HepG2 (cell line): ENCODE measurements at regions not wholly inside any gene's neighbourhood (a gene's known extent, or its start where the extent isn't known, plus 50 kb on each side); places are given as distances from the start of the nearest gene placed in this dataset.
A peak's percentile ranks its signal among the peaks of the same experiment; 100 is the strongest.

Experiments
- ATAC-seq: fragments of 200-7000 bp; cut with Tn5 transposase; 3 replicates; pipeline ENCODE4 v1.9.1; 2020; ENCODE audit warnings: mild to moderate bottlenecking, moderate library complexity
- BruUV-seq: library from RNA; stranded (reverse); fragments of 400-500 nt; replicated peaks from 2 replicates; lab custom pipeline; 2021; lab: Mats Ljungman, UMichigan
- CTCF ChIA-PET: fragments of 300-600 bp; formaldehyde crosslinking; extraction: SDS; loops from one replicate; lab custom pipeline; 2021; ENCODE audit warnings: low total read pairs, inconsistent platforms, low intra/inter-chr PET ratio; lab: Yijun Ruan, JAX
- POLR2A ChIA-PET: fragments of 350-600 bp; sonication (Branson Sonifier 250); formaldehyde crosslinking; loops from one replicate; lab custom pipeline; 2020; ENCODE audit warnings: antibody characterized with exemption, inconsistent platforms; lab: Yijun Ruan, JAX
- DNase-seq: peaks from one replicate; pipeline ENCODE4 v3.0.0-alpha.2; 2015; ENCODE audit warnings: low spot score
- FAIRE-seq: peaks from 3 replicates; lab custom pipeline; 2011; peaks lifted over from hg19 to GRCh38; lab: Jason Lieb, UNC
- H2AFZ ChIP-seq: one replicate; pipeline ENCODE4 v1.6.1; 2011; ENCODE audit warnings: low read length, inconsistent platforms
- H3K27ac ChIP-seq: fragments of 300-600 bp; 3 replicates; pipeline ENCODE4 v1.8.0; 2011; ENCODE audit warnings: mixed run types, mild to moderate bottlenecking, mixed read lengths, low read length, inconsistent platforms; ENCODE audit not compliant: insufficient read depth; ENCODE audit errors: extremely low read length
- H3K27me3 ChIP-seq, 2 experiments: fragments of 200-600 bp in 1 of 2; 2 replicates in 1 of 2; 3 replicates in 1 of 2; pipeline versions ENCODE4 v1.6.0 to v1.8.0; 2011; ENCODE audit warnings: low read length in 2 of 2, mild to moderate bottlenecking in 2 of 2, moderate library complexity in 2 of 2, inconsistent platforms in 1 of 2; ENCODE audit not compliant: insufficient read depth in 2 of 2, control insufficient read depth in 1 of 2
- H3K36me3 ChIP-seq, 2 experiments: fragments of 200-600 bp in 1 of 2; replicated peaks in 1 of 2; 2 replicates in 1 of 2; 3 replicates in 1 of 2; pipeline versions ENCODE4 v1.5.1 to v1.8.0; 2011; ENCODE audit warnings: low read length in 2 of 2, inconsistent platforms in 1 of 2; ENCODE audit not compliant: insufficient read depth in 2 of 2, control insufficient read depth in 1 of 2
- H3K4me1 ChIP-seq: 2 replicates; pipeline ENCODE4 v1.5.1; 2012; ENCODE audit warnings: low read length, inconsistent platforms; ENCODE audit not compliant: insufficient read depth
- H3K4me2 ChIP-seq: 2 replicates; pipeline ENCODE4 v1.6.0; 2011; ENCODE audit warnings: low read depth, low read length, inconsistent platforms
- H3K4me3 ChIP-seq, 3 experiments: fragments of 200-600 bp in 1 of 3; sonication (generic), shearing (Covaris generic) in 1 of 3; replicated peaks in 1 of 3; 2 replicates each; pipeline ENCODE4 v1.5.1; 2011 to 2016; ENCODE audit warnings: low read length in 3 of 3, inconsistent platforms in 2 of 3, low read depth in 2 of 3, mild to moderate bottlenecking in 2 of 3, control low read depth in 1 of 3, mixed read lengths in 1 of 3; ENCODE audit not compliant: insufficient read depth in 1 of 3
- H3K79me2 ChIP-seq: one replicate; pipeline ENCODE4 v1.6.1; 2011; ENCODE audit warnings: low read length, inconsistent platforms; ENCODE audit not compliant: insufficient read depth
- H3K9ac ChIP-seq: 2 replicates; pipeline ENCODE4 v1.6.0; 2011; ENCODE audit warnings: mild to moderate bottlenecking, low read depth, low read length, inconsistent platforms; ENCODE audit not compliant: insufficient read depth
- H3K9me3 ChIP-seq: 2 replicates; pipeline ENCODE4 v1.5.1; 2012; ENCODE audit warnings: mild to moderate bottlenecking, low read length
- H4K20me1 ChIP-seq: 2 replicates; pipeline ENCODE4 v1.6.0; 2011; ENCODE audit warnings: inconsistent platforms, mild to moderate bottlenecking, low read length, moderate library complexity; ENCODE audit not compliant: insufficient read depth
- KLF13 ChIP-seq: sonication (generic); formaldehyde crosslinking; IDR thresholded peaks from 2 replicates; pipeline ENCODE4 v1.4.0; 2020; ENCODE audit warnings: mild to moderate bottlenecking, missing genetic modification reagents
- NCOR1 ChIP-seq: fragments of 200-600 bp; sonication (generic); IDR thresholded peaks from 2 replicates; pipeline ENCODE4 v1.7.0; 2017; ENCODE audit warnings: antibody characterized with exemption, low read length, borderline replicate concordance
- RBM22 ChIP-seq: fragments of 200-400 bp; formaldehyde crosslinking; optimal IDR thresholded peaks from 2 replicates; pipeline ENCODE3; 2017; ENCODE audit warnings: mild to moderate bottlenecking, low read length, moderate library complexity
- ZMYM3 ChIP-seq: sonication (generic); formaldehyde crosslinking; IDR thresholded peaks from 2 replicates; pipeline ENCODE4 v1.5.1; 2020; ENCODE audit warnings: mild to moderate bottlenecking, missing genetic modification reagents
- ZNF333 ChIP-seq: sonication (generic); formaldehyde crosslinking; IDR thresholded peaks from 2 replicates; pipeline ENCODE4 v1.4.0; 2020; ENCODE audit warnings: mild to moderate bottlenecking, missing genetic modification reagents, borderline replicate concordance
- WGBS: methylation state at CpG from one replicate; pipeline ENCODE4 v1.1.6; 2017; ENCODE audit warnings: low lambda C conversion rate; 5-methylcytosine and 5-hydroxymethylcytosine counted together
- in situ Hi-C: cut with HindIII; loops from 2 replicates; pipeline ENCODE4 v1.10.0; 2017; ENCODE audit warnings: low pct_unique_long_range_greater_than_20kb; ENCODE audit not compliant: extremely low pct_ligation_motif_present
- intact Hi-C: fragments of 100-400 bp; cut with micrococcal nuclease; formaldehyde crosslinking; loops from one replicate; pipeline ENCODE4 v1.10.0; 2022; ENCODE audit not compliant: unreplicated experiment
- TF ChIP-seq, protein P1 (sequence below): sonication (generic); formaldehyde crosslinking; IDR thresholded peaks from 2 replicates; pipeline ENCODE4 v1.4.0; 2020; ENCODE audit warnings: mild to moderate bottlenecking, missing genetic modification reagents
- TF ChIP-seq, protein P2 (sequence below): sonication (generic); formaldehyde crosslinking; IDR thresholded peaks from 2 replicates; pipeline ENCODE4 v1.9.0; 2022; ENCODE audit warnings: missing genetic modification reagents, mild to moderate bottlenecking, borderline replicate concordance

- H2AFZ ChIP-seq, result no peak overlapping the region
- no TSS peak for BruUV-seq
- no peak for ATAC-seq
- H3K36me3 ChIP-seq, result peaks cover 22 to 24% of the 10 kb centered on the region in 2 experiments; a peak in 4 of 5 replicates
- peaks cover 21% of the 10 kb centered on the region for H3K4me1 ChIP-seq
- TF ChIP-seq ZNF333 (CRISPR knock-in tag), result no peak
- TF ChIP-seq ZMYM3, result no peak
- TF ChIP-seq KLF13, result no peak
- peak; percentile 28 for TF ChIP-seq RBM22
- no peak for TF ChIP-seq NCOR1
- TF ChIP-seq, protein P1, sequence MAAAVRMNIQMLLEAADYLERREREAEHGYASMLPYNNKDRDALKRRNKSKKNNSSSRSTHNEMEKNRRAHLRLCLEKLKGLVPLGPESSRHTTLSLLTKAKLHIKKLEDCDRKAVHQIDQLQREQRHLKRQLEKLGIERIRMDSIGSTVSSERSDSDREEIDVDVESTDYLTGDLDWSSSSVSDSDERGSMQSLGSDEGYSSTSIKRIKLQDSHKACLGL (CRISPR knock-in tag), result no peak
- TF ChIP-seq, protein P2, sequence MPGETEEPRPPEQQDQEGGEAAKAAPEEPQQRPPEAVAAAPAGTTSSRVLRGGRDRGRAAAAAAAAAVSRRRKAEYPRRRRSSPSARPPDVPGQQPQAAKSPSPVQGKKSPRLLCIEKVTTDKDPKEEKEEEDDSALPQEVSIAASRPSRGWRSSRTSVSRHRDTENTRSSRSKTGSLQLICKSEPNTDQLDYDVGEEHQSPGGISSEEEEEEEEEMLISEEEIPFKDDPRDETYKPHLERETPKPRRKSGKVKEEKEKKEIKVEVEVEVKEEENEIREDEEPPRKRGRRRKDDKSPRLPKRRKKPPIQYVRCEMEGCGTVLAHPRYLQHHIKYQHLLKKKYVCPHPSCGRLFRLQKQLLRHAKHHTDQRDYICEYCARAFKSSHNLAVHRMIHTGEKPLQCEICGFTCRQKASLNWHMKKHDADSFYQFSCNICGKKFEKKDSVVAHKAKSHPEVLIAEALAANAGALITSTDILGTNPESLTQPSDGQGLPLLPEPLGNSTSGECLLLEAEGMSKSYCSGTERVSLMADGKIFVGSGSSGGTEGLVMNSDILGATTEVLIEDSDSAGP (CRISPR knock-in tag), result no peak
- no peaks in the 10 kb centered on the region for H3K27me3 ChIP-seq
- H3K9me3 ChIP-seq, result no peaks in the 10 kb centered on the region
- FAIRE-seq, result no peak
- WGBS, result 96% methylated on average over 4 of the region's 4 CpGs
- peaks cover 50% of the 10 kb centered on the region for H3K79me2 ChIP-seq
- H3K4me2 ChIP-seq, result no peak overlapping the region
- H3K27ac ChIP-seq, result no peak overlapping the region
- DNase-seq, result no peak
- no peak overlapping the region for H3K9ac ChIP-seq
- intact Hi-C loops, result no loop called here
- H3K4me3 ChIP-seq, result no peak overlapping the region
- in situ Hi-C loops, result no loop called here
- peaks cover 51% of the 10 kb centered on the region for H4K20me1 ChIP-seq
- ChIA-PET CTCF (no interaction called here), POLR2A (no interaction called here)
Measured at GRCh38 chr22:42217752-42218280, 52.6 kb downstream of the TCF20 start.
